Heart left ventricle (tissue), 13 donors: ENCODE measurements at regions not wholly inside any gene's neighbourhood (a gene's known extent, or its start where the extent isn't known, plus 50 kb on each side); places are given as distances from the start of the nearest gene placed in this dataset.

Experiments
- CTCF ChIP-seq, 12 donors: fragments of 200-600 bp; sonication (generic) in 4 of 12; IDR thresholded peaks; one replicate each; pipeline versions ENCODE4 v1.5.0 to v1.8.0; 2018 to 2022; ENCODE audit warnings: antibody characterized with exemption in 12 of 12, mild to moderate bottlenecking in 5 of 12
- POLR2A ChIP-seq, 2 donors: fragments of 450-650 bp; IDR thresholded peaks; one replicate each; pipeline ENCODE4 v1.6.1; 2017; ENCODE audit warnings: antibody characterized with exemption in 2 of 2, mild to moderate bottlenecking in 2 of 2, moderate library complexity in 2 of 2
- donor health status: ischemic (EF 13 %, LVEDD 7.1; RV severe dilation, severe dysfunction).
- donor health status: DM: no; HTN: yes; CAD: no.
- donor health status: DM: no; HTN: no; CAD: no.
- donor health status: ischemic (EF 25% LVEDD 6.9; RV normal size, moderate dysfunction).
- donor health status: ischemic (EF 25% LVEDD 5.7; RV mildly dilated, moderate dysfunction).
- donor health status: ischemic (EF 35%, LVEDD 5.7; RV mildly dilated, moderate dysfunction).
- donor health status: nonischemic (EF 11% LVEDD 7.7; RV severe dilation, severe dysfunction).
- donor health status: DM: yes; HTN: yes; CAD: no.
- donor health status: PGD.
- donor health status: ischemic (EF 29% LVEDD 5.4; RV normal size, mild dysfunction).
- donor health status: nonischemic (EF 23%, LVEDD 6.1; RV moderate dilation, normal function).

- TF ChIP-seq CTCF (IDR thresholded peaks at IDR 0.05) (no peak), POLR2A (IDR thresholded peaks at IDR 0.05) (no peak)
Observed at GRCh38 chr3:13713396-13713795, 164.5 kb downstream of the FBLN2 start.
